ENCODE measurements at regions not wholly inside any gene's neighbourhood (a gene's known extent, or its start where the extent isn't known, plus 50 kb on each side); places are given as distances from the start of the nearest gene placed in this dataset.

DNA sequence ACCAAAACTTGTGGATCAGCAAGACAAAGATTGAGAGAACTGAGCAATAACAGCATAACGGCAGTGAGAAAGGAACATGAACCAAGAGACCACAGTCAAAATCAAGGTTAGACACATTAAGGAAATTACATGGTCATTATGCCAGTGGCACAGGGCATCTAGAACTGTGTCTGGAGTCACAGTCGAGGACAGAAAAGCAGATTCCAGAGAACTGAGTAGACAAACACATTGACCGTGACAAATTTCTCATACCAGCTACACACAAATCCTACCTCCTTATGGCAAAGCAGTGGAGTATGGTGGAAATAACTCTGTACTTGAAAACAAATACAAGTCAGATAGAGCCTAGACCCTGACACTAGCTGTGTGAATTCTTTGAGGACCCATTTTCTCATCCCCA is 367.3 kb downstream of the DUSP6 start:
- no peak for DNase-seq

GRCh38 chr12:88982694-88983093 is 369.6 kb downstream of the DUSP6 start:
- DNase-seq, result no peak

- DNase-seq, result no peak
These were observed 375.2 kb downstream of the DUSP6 start for GRCh38 chr12:88977115-88977514.

GRCh38 chr12:88973998-88974397 is 378.3 kb downstream of the DUSP6 start:
- DNase-seq, result no peak

DNA sequence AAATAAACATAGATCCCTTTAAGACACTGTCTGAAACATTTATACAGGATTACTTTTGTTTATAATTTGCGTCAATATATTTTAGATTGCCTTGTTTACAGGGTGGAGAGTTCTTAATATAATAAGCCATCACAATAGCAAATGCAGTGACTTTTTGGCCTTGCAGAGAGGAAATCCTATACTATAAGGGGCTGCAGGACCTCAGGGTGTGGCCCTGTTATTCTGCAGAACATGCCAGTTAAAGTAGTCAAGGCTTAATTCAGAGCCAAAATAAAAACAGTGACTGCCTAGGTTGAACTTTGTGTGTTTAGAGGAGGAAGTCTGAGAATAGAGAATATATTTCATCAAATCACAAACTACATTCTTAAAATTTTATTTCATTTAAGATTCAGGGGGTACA is 381.6 kb downstream of the DUSP6 start:
- no peak for DNase-seq

DNA sequence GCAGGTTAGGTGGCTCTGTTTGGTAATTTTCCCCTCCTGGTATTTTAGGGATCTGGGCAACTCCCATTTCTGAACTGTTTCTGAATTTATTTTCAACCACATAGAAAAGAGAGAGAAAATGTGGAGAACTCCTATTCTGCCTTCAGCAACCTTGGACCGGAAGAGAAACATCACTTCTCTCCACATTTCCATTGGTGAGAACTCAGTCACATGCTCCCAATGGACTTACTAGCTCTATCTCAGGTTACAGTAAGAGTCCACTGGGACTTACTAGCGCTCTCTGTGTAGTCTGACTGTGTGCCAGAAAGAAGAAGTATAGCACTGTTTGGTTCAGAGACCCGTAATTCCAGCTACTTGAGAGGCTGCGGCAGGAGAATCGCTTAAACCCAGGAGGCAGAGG is 383.2 kb downstream of the DUSP6 start:
- no peak for DNase-seq

- DNase-seq, result no peak
These were observed 380.1 kb upstream of the KITLG start for GRCh38 chr12:88960213-88960878.

DNA sequence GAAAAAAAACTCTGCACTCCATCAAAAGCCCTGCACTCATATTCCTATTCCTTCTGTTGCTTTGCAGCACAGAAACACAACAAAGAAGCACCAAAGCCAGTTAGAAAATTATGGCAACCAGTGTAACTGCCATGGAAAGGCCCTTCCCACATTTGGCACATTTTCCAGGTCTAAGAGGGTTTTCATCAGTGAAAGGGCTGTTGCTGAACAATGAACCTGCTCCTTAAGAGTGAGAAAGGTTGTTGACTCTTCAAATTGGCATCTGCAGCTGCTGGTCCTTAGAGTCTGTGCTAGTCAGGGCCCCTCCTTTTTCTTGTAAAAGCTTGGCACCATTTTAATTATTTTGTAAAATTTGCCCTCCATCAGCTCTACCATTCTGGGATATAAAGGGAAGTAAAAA is 378.7 kb upstream of the KITLG start:
- no peak for DNase-seq

GRCh38 chr12:88958153-88958552 is 377.9 kb upstream of the KITLG start:
- DNase-seq, result no peak

DNA sequence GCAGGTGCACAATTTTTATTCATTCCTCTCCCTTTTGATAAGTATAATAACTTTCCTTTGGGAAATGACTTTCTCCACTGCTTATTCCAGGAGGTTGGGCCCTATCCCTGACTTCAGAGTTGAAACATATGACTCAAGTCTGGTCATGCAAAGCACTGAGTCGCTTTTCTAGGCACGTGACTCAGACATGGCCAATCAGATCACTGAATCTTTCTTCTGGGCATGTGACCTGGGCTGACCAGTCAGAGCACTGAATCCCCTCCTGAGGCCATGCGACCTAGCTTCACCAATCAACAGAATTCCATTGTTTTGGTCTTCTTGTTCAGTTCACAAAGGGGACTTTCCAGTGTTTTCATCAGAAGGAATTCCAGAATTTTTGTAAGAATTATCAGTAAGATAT is 377.1 kb upstream of the KITLG start:
- no peak for DNase-seq

GRCh38 chr12:88955531-88955930 is 375.3 kb upstream of the KITLG start:
- no peak for DNase-seq

- DNase-seq, result no peak
These were observed 372.8 kb upstream of the KITLG start for GRCh38 chr12:88953029-88953586.

GRCh38 chr12:88952562-88952942 is 372.3 kb upstream of the KITLG start:
- no peak for DNase-seq

GRCh38 chr12:88951860-88952561 is 371.7 kb upstream of the KITLG start:
- DNase-seq, result no peak

DNA sequence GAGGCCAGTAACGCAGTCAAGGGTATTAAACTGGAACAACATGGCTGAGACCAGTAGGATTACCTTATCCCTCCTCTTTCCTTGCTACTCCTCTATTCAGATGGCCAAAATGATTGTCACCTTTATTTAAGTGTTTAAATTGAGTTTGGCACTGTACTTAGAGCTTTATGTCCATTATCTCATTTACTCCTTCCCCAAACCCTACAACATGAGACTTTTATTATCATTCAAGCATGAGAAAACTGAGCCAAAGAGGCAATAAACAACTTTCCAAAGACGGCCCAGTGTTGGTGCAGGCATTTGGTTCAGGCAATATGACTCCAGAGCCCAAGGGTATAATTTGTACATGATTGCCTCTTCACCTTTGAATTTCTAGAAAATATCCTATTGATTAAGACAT is 370.9 kb upstream of the KITLG start:
- DNase-seq, result no peak

DNA sequence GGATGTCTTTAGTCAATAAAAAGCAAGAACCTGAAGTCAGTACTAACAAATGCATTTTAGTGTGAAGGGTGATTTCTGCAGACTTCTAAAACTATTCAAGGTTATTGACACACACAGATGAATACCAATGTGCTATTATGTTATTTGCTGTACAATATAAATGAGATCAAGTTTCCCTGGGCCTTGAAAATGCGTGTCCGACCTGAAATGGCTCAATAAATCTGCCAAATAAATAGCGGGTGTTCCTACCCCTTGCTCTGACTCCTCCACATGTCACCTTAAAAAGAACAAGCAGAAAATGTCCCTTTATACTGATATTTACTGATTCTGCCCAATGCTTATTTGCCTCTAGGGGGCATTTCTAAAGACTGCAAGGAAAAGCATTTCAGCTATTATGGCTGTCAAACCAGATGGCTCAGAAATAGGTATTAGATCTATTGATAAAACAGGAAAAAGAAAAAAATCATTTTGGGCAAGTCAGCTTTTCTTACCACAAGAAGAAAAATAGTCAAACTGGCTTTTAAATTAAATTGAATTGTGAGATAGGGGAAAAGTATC is 367.3 kb upstream of the KITLG start:
- DNase-seq, result no peak

GRCh38 chr12:88946372-88946997 is 366.2 kb upstream of the KITLG start:
- DNase-seq, result no peak

- no peak for DNase-seq
These were observed 364.9 kb upstream of the KITLG start for GRCh38 chr12:88945051-88945732.

DNA sequence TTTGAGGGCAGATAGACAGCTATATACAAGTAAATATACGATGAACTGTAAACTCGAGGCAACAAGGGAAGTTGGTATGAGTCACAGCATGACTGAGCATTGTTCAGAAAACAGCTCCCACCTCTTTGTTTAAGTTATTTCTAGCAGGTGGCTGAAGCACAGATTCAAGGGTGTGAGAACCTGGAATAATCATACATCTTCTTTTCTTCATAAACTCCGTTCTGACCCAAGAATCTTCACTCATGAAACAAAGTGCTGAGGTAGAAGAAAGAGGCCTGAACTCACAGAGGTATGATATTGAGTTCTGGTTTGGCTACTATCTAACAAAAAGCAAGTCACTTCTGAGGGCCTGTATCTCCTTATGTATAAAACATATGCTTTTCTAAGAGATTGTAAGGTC is 364.1 kb upstream of the KITLG start:
- no peak for DNase-seq

- no peak for DNase-seq
These were observed 360.6 kb upstream of the KITLG start for GRCh38 chr12:88940854-88941253.

- no peak for DNase-seq
These were observed 355.6 kb upstream of the KITLG start for GRCh38 chr12:88935856-88936255.

DNA sequence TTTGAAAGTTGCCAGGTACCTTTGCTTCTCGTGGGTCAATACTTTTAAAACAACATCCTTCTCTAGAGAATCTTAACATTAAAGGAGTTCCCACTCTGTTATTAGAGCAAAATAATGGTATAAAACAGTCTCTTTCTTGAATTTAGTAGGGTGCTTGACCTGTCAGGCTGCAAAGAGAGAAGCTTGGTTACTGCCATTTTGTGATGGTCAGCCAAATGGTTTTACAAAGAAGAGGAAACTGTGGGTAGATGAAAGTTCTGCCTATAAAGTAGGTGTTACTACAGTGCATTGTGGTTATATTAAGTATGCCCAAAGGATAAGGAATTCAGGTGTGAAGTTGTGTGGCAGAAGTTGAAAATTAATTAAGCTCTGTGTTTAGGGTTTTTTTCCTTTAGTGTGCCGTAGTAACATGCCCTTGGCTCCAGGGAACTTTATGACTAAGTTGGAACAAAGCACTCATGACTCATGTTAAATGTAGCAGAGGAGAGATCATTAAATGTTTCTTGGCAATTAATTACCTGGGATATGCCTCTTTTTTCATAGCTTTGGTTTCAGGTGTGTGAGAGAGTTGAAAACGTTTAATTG is 354.0 kb upstream of the KITLG start:
- DNase-seq, result peak; percentile 19

GRCh38 chr12:88932457-88932856 is 352.2 kb upstream of the KITLG start:
- no peak for DNase-seq

Measured in NCI-H2171 treated with DMSO at 0.1 percent for 48 hours (cell line).